ENCODE measurements at regions not wholly inside any gene's neighbourhood (a gene's known extent, or its start where the extent isn't known, plus 50 kb on each side); places are given as distances from the start of the nearest gene placed in this dataset.

DNA sequence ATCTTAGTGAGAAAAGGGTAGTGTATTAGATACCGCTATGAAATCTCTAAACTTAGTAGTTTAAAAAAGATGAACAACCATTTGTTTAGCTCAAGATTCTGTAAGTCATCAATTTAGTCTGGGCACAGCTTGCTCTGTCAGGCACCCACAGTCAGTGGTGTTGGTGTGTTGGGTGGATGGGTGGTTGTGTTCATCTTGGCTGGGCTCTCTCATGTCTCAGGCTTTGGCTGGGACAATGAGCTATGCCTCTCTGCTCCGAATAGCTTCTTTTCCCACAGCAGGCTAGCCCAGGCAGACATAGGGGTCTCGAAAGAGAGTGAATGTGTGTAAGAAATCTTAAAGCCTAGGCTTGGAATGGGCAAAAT lies 127.0 kb upstream of the GATB start:
- POLR2A ChIA-PET, result no interaction called here
- TF ChIP-seq, protein P1, sequence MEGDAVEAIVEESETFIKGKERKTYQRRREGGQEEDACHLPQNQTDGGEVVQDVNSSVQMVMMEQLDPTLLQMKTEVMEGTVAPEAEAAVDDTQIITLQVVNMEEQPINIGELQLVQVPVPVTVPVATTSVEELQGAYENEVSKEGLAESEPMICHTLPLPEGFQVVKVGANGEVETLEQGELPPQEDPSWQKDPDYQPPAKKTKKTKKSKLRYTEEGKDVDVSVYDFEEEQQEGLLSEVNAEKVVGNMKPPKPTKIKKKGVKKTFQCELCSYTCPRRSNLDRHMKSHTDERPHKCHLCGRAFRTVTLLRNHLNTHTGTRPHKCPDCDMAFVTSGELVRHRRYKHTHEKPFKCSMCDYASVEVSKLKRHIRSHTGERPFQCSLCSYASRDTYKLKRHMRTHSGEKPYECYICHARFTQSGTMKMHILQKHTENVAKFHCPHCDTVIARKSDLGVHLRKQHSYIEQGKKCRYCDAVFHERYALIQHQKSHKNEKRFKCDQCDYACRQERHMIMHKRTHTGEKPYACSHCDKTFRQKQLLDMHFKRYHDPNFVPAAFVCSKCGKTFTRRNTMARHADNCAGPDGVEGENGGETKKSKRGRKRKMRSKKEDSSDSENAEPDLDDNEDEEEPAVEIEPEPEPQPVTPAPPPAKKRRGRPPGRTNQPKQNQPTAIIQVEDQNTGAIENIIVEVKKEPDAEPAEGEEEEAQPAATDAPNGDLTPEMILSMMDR (IDR thresholded peaks at IDR 0.05; ENCODE audit: insufficient read depth, low read length, missing control alignments), result no peak
- DNase-seq (ENCODE audit: low read depth, low spot score), result no peak
- H3K4me3 ChIP-seq (ENCODE audit: low read depth, low read length), result no peak overlapping the region
- CTCF ChIA-PET, result no interaction called here

DNA sequence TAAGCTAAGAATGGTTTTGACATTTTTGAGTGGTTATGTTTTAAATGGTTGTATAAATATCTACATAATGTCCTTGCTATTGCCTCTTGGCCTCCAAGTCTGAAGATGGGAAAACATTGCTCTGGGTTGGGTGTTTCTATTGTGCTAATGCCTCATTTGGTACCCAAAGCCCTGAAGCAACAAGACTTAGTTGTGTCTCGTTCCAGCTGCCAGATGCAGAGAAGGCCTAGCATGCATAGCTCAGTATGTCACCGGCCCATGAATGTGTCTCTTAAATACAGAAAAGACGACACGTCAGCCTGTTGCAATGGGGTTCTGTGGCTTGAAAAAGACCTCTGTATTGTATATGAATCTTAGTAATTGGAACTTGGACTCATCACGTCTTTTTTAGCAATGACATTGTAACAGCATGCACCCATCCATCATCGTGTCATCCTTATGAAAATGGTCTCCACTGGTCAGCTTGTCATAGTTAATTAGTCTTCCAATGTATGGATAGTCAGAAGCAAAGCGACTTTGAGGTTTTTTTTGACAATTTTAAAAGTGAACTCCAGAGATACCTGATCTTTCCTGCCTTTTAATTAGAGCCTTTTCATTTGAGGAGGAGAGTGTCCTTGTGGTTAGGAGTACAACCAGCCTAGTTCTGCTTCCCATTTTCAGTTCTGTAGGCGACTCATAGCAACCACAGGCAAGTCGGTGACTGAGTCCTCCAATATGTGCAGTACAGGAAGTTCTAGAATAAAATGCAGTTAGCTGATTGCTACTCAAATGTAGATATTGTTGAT lies 126.4 kb upstream of the GATB start:
- TF ChIP-seq, protein P1 (IDR thresholded peaks at IDR 0.05; ENCODE audit: insufficient read depth, low read length, missing control alignments), result no peak
- POLR2A ChIA-PET, result interaction anchor here (0.6 kb wide), 1 partner anchor 80 kb away, joined by 4 read pairs; no protein-coding TSS in a partner anchor
- DNase-seq (ENCODE audit: low read depth, low spot score), result no peak
- H3K4me3 ChIP-seq (ENCODE audit: low read depth, low read length), result no peak overlapping the region
- CTCF ChIA-PET, result interaction anchor here (0.8 kb wide), 1 partner anchor 14 kb away, joined by 3 read pairs; no protein-coding TSS in a partner anchor

DNA sequence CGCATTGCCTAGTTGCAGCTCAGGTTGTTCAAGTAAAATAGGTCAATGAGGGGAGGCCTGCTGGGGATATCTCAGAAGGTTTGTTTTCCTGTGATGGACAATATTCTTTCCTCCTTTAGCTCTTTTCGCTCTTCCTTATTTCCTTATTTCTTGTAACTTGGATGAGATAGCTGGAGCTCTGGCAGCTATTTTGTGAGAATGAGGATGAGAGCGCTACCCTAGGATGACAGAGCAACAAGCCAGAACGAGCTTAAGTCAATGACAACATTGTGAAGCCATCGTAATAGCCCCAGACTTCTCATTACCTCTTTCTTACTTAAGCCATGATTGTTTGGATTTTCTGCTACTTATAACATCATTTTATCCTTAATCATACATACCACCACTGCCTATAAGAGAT lies 124.3 kb upstream of the GATB start:
- TF ChIP-seq, protein P1 (IDR thresholded peaks at IDR 0.05; ENCODE audit: insufficient read depth, low read length, missing control alignments), result no peak
- H3K4me3 ChIP-seq (ENCODE audit: low read depth, low read length), result no peak overlapping the region
- ChIA-PET POLR2A (no interaction called here), CTCF (no interaction called here)
- DNase-seq (ENCODE audit: low read depth, low spot score), result no peak

DNA sequence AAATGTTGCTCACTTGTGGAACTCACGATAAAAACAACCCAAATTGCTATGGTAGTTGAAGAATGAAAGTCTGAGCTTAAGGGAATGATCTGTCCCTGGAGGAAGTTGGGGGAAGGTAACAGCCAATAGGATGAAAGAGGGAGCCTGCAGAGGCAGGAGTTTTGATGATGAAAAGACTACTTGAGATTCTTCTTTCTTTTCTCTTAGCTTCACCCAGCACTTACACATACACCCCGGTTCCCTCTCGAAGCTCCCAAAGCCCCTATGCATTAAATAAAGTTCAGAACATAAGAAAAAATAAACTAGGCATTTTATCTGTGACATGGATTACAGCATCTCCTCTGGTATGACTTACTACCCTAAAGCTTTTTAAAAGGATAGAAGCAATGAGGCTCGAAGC lies 122.9 kb upstream of the GATB start:
- ChIA-PET CTCF (no interaction called here), POLR2A (no interaction called here)
- no peak overlapping the region for H3K4me3 ChIP-seq (ENCODE audit: low read depth, low read length)
- TF ChIP-seq, protein P1 (IDR thresholded peaks at IDR 0.05; ENCODE audit: insufficient read depth, low read length, missing control alignments), result no peak
- DNase-seq (ENCODE audit: low read depth, low spot score), result no peak

DNA sequence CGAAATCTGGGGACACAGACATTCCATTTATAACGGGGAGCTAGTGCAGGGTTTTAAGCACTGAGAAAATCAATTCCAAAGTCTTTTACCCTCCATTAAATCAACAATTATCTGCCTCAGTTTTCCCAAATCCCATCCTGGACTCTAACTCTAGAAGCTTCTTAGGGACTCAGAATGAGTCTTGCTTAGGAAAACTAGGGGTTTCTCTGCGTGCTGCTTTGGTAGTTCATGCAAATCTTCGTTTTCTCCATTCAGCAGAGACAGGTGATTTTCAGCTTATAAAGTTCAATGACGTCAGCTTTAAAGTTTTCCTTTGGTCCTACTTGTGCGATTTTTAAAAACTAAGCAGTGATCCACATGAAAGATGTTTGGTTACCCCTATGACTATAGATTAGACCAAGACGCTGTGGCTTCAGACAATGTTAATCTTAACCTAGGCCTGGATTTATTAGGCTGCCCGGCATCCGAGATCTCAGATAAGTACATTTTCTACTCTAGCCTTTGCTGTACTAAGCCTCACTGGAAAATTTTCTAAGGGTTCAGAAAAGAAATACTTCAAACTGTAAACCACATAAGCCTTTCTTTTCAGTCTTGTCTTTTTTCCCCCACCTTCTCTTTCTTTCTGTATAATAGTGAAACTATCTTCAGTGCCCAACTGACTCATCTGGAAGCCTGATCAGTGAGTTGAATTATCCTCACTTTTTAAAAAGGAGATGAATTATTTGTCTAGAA lies 121.4 kb upstream of the GATB start:
- TF ChIP-seq, protein P1 (IDR thresholded peaks at IDR 0.05; ENCODE audit: insufficient read depth, low read length, missing control alignments), result no peak
- H3K4me3 ChIP-seq (ENCODE audit: low read depth, low read length), result no peak overlapping the region
- ChIA-PET CTCF (no interaction called here), POLR2A (no interaction called here)
- DNase-seq (ENCODE audit: low read depth, low spot score), result no peak

DNA sequence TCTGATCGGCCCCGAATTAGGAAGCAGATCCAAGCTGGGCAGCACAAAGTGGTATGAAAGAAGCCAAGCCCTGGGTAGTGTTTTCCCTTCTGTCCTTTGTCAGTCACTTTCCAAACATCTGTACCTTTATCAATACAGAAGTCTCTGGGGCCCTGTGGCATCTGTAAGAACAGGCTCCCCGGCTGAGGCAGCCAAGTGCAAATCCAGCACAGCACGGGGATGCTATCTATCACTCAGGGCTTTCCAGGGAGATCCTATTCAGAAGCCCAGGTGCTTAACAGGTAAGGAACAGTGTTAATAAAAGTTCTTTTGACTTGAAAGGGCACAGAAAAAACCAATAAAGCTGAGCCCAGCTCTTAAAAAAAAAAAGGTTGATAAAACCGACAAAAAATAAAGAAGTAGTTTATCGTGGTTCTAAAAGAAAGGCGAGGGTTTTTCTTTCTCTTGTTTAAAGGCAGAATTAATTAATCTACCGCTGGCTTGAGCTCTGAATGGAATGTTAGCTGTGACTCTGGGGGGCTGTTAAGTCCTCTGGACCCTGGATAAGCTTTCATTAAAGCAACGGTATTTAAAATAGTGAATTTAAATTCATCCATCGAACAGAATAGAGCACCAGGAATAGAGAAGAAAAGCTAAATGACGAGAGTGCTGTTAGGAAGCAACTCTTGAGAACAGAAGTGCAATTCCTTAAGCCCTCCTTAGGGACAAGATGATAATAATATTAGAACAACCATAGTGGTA lies 119.1 kb upstream of the GATB start:
- TF ChIP-seq, protein P1 (IDR thresholded peaks at IDR 0.05; ENCODE audit: insufficient read depth, low read length, missing control alignments), result no peak
- POLR2A ChIA-PET, result no interaction called here
- DNase-seq (ENCODE audit: low read depth, low spot score), result no peak
- no peak overlapping the region for H3K4me3 ChIP-seq (ENCODE audit: low read depth, low read length)
- CTCF ChIA-PET, result no interaction called here
